Putamen (tissue), 1 donor: ENCODE measurements at regions not wholly inside any gene's neighbourhood (a gene's known extent, or its start where the extent isn't known, plus 50 kb on each side); places are given as distances from the start of the nearest gene placed in this dataset.

Experiments
- DNase-seq: peaks from one replicate; pipeline ENCODE4 v3.0.0-alpha.2; 2016; ENCODE audit warnings: low spot score

- no peak for DNase-seq
These were observed 69.0 kb upstream of the ASAP2 start for GRCh38 chr2:9137379-9138150.

GRCh38 chr2:9135822-9136558 lies 70.6 kb upstream of the ASAP2 start:
- no peak for DNase-seq

GRCh38 chr2:9127316-9127715 lies 79.3 kb upstream of the ASAP2 start:
- no peak for DNase-seq

- no peak for DNase-seq
These were observed 80.1 kb upstream of the ASAP2 start for GRCh38 chr2:9126540-9126939.

- no peak for DNase-seq
These were observed 82.3 kb upstream of the ASAP2 start for GRCh38 chr2:9124231-9124741.

- DNase-seq, result no peak
These were observed 83.5 kb upstream of the ASAP2 start for GRCh38 chr2:9123069-9123468.

GRCh38 chr2:9122367-9122766 lies 84.2 kb upstream of the ASAP2 start:
- DNase-seq, result no peak

GRCh38 chr2:9118383-9118960 lies 88.1 kb upstream of the ASAP2 start:
- DNase-seq, result no peak

GRCh38 chr2:9115229-9115628 lies 91.4 kb upstream of the ASAP2 start:
- DNase-seq, result no peak

- DNase-seq, result no peak
These were observed 92.2 kb upstream of the ASAP2 start for GRCh38 chr2:9114458-9114857.

GRCh38 chr2:9113916-9114315 lies 92.7 kb upstream of the ASAP2 start:
- no peak for DNase-seq

GRCh38 chr2:9113262-9113661 lies 93.3 kb upstream of the ASAP2 start:
- DNase-seq, result no peak

- DNase-seq, result no peak
These were observed 94.4 kb upstream of the ASAP2 start for GRCh38 chr2:9112079-9112721.

- DNase-seq, result no peak
These were observed 95.6 kb upstream of the ASAP2 start for GRCh38 chr2:9110893-9111569.

- no peak for DNase-seq
These were observed 96.2 kb upstream of the ASAP2 start for GRCh38 chr2:9110346-9110884.

GRCh38 chr2:9109871-9110270 lies 96.7 kb upstream of the ASAP2 start:
- DNase-seq, result no peak

GRCh38 chr2:9108210-9108967 lies 98.2 kb upstream of the ASAP2 start:
- DNase-seq, result no peak

GRCh38 chr2:9107168-9108025 lies 99.2 kb upstream of the ASAP2 start:
- DNase-seq, result no peak

- DNase-seq, result no peak
These were observed 100.1 kb upstream of the ASAP2 start for GRCh38 chr2:9106338-9107167.
